Chondrocyte (in vitro differentiated cells): ENCODE measurements at regions not wholly inside any gene's neighbourhood (a gene's known extent, or its start where the extent isn't known, plus 50 kb on each side); places are given as distances from the start of the nearest gene placed in this dataset.

Experiments used
- DNase-seq: peaks from one replicate; pipeline ENCODE4 v3.0.0; 2021; ENCODE audit warnings: mixed read lengths, low spot score
- H3K27ac Mint-ChIP-seq: one replicate; pipeline ENCODE4 v1.8.0; 2021; ENCODE audit warnings: mild to moderate bottlenecking, moderate library complexity, mixed read lengths; ENCODE audit not compliant: unreplicated experiment
- H3K27me3 Mint-ChIP-seq: 2 replicates; pipeline ENCODE4 v1.8.0; 2021; ENCODE audit warnings: low read depth, mixed read lengths
- H3K36me3 Mint-ChIP-seq: 2 replicates; pipeline ENCODE4 v1.8.0; 2021; ENCODE audit warnings: low read depth, mixed read lengths
- H3K4me1 Mint-ChIP-seq: 2 replicates; pipeline ENCODE4 v1.8.0; 2021; ENCODE audit warnings: low read depth, mild to moderate bottlenecking, mixed read lengths
- H3K4me3 Mint-ChIP-seq: one replicate; pipeline ENCODE4 v1.8.0; 2021; ENCODE audit warnings: mild to moderate bottlenecking, moderate library complexity, mixed read lengths; ENCODE audit not compliant: unreplicated experiment
- H3K9me3 Mint-ChIP-seq: 2 replicates; pipeline ENCODE4 v1.8.0; 2021; ENCODE audit warnings: low read depth, mixed read lengths
- CTCF ChIP-seq: fragments of 200-600 bp; sonication (generic); IDR thresholded peaks from 2 replicates; pipeline ENCODE4 v1.5.0; 2021; ENCODE audit warnings: antibody characterized with exemption, mild to moderate bottlenecking, moderate library complexity

GRCh38 chr1:90488451-90488850 is 228.7 kb downstream of the BARHL2 start:
- no peak overlapping the region for H3K4me3 Mint-ChIP-seq
- no peak for TF ChIP-seq CTCF
- H3K27ac Mint-ChIP-seq: no peak overlapping the region
- H3K9me3 Mint-ChIP-seq: no peaks in the 10 kb centered on the region
- DNase-seq: no peak
- H3K4me1 Mint-ChIP-seq: no peaks in the 10 kb centered on the region
- peaks cover 4% of the 10 kb centered on the region for H3K27me3 Mint-ChIP-seq
- H3K36me3 Mint-ChIP-seq: no peaks in the 10 kb centered on the region

GRCh38 chr1:90486996-90487395 is 230.1 kb downstream of the BARHL2 start:
- H3K27me3 Mint-ChIP-seq: peaks cover 3% of the 10 kb centered on the region
- no peak overlapping the region for H3K4me3 Mint-ChIP-seq
- H3K4me1 Mint-ChIP-seq: no peaks in the 10 kb centered on the region
- no peak for TF ChIP-seq CTCF
- no peaks in the 10 kb centered on the region for H3K36me3 Mint-ChIP-seq
- no peak for DNase-seq
- H3K27ac Mint-ChIP-seq: no peak overlapping the region
- no peaks in the 10 kb centered on the region for H3K9me3 Mint-ChIP-seq

- H3K4me3 Mint-ChIP-seq: no peak overlapping the region
- no peaks in the 10 kb centered on the region for H3K4me1 Mint-ChIP-seq
- H3K27me3 Mint-ChIP-seq: peaks cover 3% of the 10 kb centered on the region
- no peaks in the 10 kb centered on the region for H3K9me3 Mint-ChIP-seq
- H3K27ac Mint-ChIP-seq: no peak overlapping the region
- no peaks in the 10 kb centered on the region for H3K36me3 Mint-ChIP-seq
- no peak for DNase-seq
- TF ChIP-seq CTCF: no peak
These were observed 230.8 kb downstream of the BARHL2 start for GRCh38 chr1:90486134-90486824.

GRCh38 chr1:90480271-90480835 is 236.7 kb downstream of the BARHL2 start:
- Mint-ChIP-seq H3K27ac (no peak overlapping the region), H3K9me3 (no peaks in the 10 kb centered on the region), H3K4me3 (no peak overlapping the region), H3K36me3 (no peaks in the 10 kb centered on the region), H3K4me1 (no peaks in the 10 kb centered on the region), H3K27me3 (peaks cover 5% of the 10 kb centered on the region)
- no peak for DNase-seq
- TF ChIP-seq CTCF: no peak

GRCh38 chr1:90476994-90477393 is 240.1 kb downstream of the BARHL2 start:
- peaks cover 3% of the 10 kb centered on the region for H3K27me3 Mint-ChIP-seq
- no peaks in the 10 kb centered on the region for H3K9me3 Mint-ChIP-seq
- H3K36me3 Mint-ChIP-seq: no peaks in the 10 kb centered on the region
- no peak for TF ChIP-seq CTCF
- H3K4me1 Mint-ChIP-seq: no peaks in the 10 kb centered on the region
- H3K4me3 Mint-ChIP-seq: no peak overlapping the region
- DNase-seq: no peak
- H3K27ac Mint-ChIP-seq: no peak overlapping the region
